KOPT-K1 (cell line): ENCODE measurements at regions not wholly inside any gene's neighbourhood (a gene's known extent, or its start where the extent isn't known, plus 50 kb on each side); places are given as distances from the start of the nearest gene placed in this dataset.

Experiments used
- H3K27ac ChIP-seq: fragments of 200-600 bp; sonication (generic); 2 replicates; pipeline ENCODE4 v1.5.1; 2016; ENCODE audit warnings: antibody characterized with exemption, mild to moderate bottlenecking, low read depth, low read length; ENCODE audit not compliant: poor library complexity, severe bottlenecking
- H3K36me3 ChIP-seq: fragments of 200-600 bp; sonication (generic); 2 replicates; pipeline ENCODE4 v1.5.1; 2017; ENCODE audit warnings: antibody characterized with exemption, mild to moderate bottlenecking, low read length, moderate library complexity; ENCODE audit not compliant: insufficient read depth
- H3K9me3 ChIP-seq: fragments of 200-600 bp; sonication (generic); 2 replicates; pipeline ENCODE4 v1.5.1; 2017; ENCODE audit warnings: antibody characterized with exemption, low read length, mild to moderate bottlenecking; ENCODE audit not compliant: insufficient read depth, poor library complexity, severe bottlenecking

DNA sequence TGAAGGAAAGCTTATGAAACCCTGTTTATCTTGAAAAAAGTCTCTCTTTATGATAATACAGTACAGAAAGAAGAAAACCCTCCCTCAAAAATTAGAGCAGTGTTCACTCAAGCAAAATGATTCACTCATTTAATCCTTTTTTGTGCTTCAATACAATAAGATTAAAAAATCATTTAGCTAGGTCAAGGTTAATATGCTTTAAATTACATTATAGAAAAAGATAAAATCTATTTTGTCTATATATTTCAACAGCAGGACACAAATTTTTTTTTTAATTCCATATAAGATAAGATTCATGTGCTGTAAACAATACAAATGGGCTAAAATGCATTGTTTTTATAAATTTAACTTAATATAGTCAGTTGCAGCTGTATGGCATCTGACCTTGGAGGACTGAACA, 176.9 kb downstream of the KCNE4 start:
- Histone ChIP-seq H3K9me3 (no peaks in the 10 kb centered on the region), H3K27ac (no peak overlapping the region), H3K36me3 (no peaks in the 10 kb centered on the region)

DNA sequence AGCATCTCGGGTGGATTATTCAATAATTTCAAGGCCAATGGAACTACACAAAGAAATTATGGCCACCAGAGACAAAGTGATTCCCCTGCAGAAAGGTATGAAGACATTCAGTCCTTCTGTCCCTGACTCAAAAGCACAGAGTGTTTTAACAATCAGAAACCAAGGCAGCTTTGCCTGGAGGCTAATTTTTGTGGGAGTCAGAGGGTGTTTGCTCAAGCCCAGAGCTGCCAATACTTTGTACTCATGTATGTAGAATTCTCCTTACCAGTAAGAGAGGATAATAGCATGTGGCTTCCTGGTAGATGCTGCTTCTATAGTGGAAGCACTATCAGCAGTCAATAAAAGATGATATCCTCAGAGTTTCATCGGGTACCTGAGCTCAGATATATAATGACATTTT, 178.4 kb downstream of the KCNE4 start:
- H3K36me3 ChIP-seq: no peaks in the 10 kb centered on the region
- H3K27ac ChIP-seq: no peak overlapping the region
- H3K9me3 ChIP-seq: no peaks in the 10 kb centered on the region

DNA sequence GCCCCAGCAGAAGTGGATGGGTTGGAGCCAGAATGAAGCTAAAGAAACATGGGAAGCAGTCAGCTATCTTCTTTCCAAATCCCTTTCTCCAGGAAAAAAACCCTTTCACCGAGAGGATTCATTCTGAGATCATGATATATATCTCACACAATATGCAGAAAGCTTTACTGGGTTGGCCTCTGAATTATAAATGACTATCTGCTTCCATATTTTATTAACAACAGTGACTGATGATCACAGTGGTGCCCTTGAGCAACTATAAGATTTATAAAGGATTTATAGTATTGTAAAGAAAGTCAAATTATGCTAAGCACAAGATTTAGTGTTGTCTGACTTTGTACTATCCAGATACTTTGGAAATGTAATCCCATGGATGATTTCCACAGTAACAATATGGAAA, 180.3 kb downstream of the KCNE4 start:
- no peaks in the 10 kb centered on the region for H3K9me3 ChIP-seq
- no peaks in the 10 kb centered on the region for H3K36me3 ChIP-seq
- no peak overlapping the region for H3K27ac ChIP-seq

DNA sequence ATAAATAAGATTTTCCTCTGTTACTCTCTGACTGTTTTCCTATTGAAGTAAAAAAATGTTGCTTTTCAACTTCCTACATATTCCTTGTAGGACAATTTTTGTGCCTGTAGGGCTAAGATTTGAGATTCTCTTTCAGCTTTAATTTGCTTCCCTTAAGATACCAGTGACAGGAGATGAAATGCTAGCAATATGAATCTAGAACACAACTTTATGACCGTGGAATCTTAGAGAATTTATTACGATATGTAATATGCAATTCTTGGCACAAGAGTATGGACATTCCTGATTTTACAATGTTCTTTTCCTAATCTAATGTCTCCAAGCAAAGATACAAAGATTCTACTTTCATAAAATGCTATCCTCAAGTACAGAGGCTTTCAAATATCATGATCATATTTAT, 180.9 kb downstream of the KCNE4 start:
- H3K36me3 ChIP-seq: no peaks in the 10 kb centered on the region
- H3K9me3 ChIP-seq: no peaks in the 10 kb centered on the region
- no peak overlapping the region for H3K27ac ChIP-seq

DNA sequence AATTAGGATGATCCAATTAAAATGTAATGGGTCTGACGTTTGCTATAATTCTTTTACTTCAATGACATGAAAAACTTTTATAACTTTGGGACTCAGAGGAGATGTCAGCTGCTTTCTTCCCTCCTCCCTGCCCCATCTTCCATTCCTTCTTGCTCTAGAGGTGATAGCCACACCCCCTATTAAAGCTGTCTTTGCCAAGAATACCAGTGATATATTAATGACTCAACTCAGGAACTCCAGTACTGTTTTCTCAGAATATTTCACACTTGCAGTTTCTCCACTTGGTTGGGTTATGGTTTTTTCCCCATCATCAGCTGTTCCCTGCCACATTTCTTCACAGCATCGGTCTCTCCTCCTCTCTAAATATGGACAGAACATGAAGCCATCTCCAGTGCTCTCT, 184.0 kb downstream of the KCNE4 start:
- Histone ChIP-seq H3K27ac (no peak overlapping the region), H3K36me3 (no peaks in the 10 kb centered on the region), H3K9me3 (no peaks in the 10 kb centered on the region)

DNA sequence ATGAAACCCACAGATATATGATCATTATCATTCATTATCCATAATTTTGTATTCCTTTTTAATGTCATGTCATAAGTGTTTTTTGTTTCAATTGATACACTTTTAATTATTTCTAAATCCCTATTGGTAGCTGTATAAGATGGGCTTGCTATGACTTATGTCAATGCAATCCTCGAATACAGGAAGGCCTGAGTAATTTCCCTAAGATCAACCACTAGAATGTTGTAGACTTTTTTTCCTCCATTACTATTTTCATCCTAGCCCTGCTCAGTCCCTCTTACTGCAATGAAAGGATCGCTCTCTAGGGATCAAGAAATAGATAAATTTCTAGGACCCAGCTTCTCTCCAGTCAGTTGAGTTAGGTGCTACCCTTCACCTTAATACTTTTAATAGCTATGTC, 186.3 kb downstream of the KCNE4 start:
- no peaks in the 10 kb centered on the region for H3K36me3 ChIP-seq
- no peaks in the 10 kb centered on the region for H3K9me3 ChIP-seq
- no peak overlapping the region for H3K27ac ChIP-seq

DNA sequence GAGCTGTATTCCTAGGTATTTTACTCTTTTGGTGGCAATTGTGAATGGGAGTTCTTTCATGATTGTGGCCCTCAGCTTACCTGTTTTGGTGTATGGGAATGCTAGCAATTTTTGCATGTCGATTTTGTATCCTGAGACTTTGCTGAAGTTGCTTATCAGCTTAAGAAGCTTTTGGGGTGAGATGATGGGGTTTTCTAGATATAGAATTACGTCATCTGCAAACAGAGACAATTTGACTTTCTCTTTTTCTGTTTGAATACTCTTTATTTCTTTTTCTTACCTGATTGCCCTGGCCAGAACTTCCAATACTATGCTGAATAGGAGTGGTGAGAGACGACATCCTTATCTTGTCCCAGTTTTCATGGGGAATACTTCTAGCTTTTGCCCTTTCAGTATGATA, 191.2 kb downstream of the KCNE4 start:
- no peaks in the 10 kb centered on the region for H3K9me3 ChIP-seq
- H3K36me3 ChIP-seq: no peaks in the 10 kb centered on the region
- no peak overlapping the region for H3K27ac ChIP-seq

DNA sequence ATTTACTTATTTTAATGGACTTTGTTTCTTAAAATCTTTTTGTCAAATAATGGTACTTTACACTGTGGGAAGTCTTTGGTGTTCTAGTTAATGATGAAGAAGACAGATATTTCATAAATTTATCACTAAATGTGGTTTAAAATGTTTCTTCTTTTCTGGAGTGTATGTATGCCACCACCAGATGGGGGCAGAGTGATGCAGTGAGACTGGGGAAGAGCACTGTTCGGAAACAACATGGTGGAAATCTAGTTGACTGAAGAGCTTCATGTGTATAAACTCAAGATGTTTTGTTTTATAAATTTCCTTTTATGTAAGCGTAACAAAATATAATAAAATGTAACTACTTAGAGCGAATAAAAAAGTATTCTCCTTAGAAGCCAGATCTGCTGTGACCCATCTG, 195.1 kb downstream of the KCNE4 start:
- Histone ChIP-seq H3K27ac (no peak overlapping the region), H3K9me3 (no peaks in the 10 kb centered on the region)

DNA sequence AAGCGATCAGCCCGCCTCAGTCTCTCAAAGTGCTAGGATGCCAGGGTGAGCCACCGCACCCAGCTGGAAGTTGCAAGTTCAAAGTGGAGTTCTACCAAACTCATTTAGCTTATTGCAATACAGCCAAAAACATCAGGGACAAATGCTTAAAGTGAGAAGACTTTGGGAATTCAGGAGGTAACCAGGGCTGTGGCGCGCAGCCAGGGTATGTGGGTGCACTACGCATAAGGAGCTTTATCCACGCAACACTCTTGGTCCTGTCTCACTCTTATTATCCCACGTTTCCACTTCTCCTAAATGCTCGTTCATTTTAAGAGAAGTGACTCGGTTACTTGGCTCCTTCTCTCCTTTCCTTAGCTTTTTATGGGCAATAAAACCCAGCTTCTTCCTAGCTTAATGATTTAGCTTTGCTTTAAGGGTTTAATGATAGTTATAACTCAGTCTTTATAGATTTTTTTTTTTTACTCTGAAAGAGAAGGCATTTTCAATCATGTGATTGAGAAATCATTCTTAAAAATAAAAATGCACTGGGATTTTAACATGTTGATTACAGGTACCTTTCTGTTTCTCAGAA, 199.8 kb downstream of the KCNE4 start:
- Histone ChIP-seq H3K36me3 (no peaks in the 10 kb centered on the region), H3K9me3 (peaks cover 5% of the 10 kb centered on the region), H3K27ac (no peak overlapping the region)

More for the DNA sequence above, 195.1 kb downstream of the KCNE4 start:
- H3K36me3 ChIP-seq: no peaks in the 10 kb centered on the region

DNA sequence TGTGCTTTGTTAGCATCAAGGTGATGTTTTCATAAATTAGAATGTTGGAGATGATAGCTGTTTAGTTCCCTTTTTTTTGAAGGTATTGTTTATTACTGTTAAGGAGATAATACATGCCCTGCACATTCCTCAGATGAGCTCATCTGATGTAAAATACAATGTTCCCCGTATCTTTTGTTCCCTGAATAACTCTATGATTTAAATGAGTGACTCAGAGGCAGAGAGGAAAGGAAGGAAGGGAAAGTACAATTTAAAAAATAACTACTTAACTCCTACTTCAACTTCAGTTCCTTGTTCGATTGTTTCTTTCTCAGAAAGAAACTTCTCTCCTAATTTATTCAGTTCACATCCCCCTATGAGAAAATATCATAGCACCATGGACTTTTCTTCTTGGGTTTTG, 208.7 kb downstream of the KCNE4 start:
- no peaks in the 10 kb centered on the region for H3K36me3 ChIP-seq

DNA sequence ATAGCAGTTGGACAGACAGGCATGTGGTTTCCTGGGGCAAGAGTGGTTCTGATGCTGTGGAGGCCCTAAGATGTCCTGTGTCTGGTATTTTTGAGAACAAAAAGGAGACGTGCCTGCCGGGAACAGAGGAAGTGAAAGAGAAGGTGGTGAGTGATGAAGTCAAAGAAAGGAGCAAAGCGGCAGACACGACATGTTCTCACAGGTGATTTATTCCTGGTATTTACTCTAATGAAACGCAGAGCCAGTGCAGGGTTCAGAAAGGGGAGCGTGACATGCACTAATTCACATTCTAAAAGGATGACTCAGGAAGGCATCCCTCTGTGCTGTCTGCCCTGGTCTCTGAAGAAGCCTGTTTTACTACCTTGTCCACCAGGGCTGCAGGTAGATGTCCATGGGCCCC, 211.0 kb downstream of the KCNE4 start:
- Histone ChIP-seq H3K27ac (no peak overlapping the region), H3K9me3 (no peaks in the 10 kb centered on the region), H3K36me3 (no peaks in the 10 kb centered on the region)

More for the DNA sequence above, 208.7 kb downstream of the KCNE4 start:
- Histone ChIP-seq H3K9me3 (peaks cover 4% of the 10 kb centered on the region), H3K27ac (no peak overlapping the region)

DNA sequence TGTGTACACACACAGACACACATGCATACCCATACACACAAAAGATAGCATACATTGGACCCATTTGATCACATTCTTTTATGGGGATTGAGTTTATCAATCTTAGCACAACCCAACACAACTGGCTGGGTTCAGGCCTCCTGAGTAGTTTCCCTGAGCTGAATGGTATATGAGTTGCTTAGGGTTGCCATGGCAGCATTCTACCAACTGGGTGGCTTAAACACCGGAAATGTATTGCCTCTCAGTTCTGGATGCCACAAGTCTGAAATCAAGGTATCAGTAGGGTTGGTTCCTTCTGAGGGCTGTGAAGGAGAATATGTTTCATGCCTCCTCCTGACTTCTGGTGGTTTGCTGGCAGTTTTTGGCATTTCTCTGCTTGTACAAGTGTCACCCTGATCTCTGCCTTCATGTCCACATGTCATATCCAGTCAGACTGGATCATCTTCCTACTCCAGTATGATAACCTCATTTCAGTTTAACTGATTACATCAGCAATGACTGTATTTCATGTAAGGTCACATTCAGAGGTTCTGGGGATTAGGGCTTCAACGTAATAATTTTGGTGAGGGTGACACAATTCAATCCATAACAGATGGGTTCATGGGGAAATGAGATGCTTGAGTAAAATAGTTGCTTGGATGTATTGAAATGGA, 212.7 kb downstream of the KCNE4 start:
- H3K36me3 ChIP-seq: no peaks in the 10 kb centered on the region
- H3K9me3 ChIP-seq: no peaks in the 10 kb centered on the region
- no peak overlapping the region for H3K27ac ChIP-seq

DNA sequence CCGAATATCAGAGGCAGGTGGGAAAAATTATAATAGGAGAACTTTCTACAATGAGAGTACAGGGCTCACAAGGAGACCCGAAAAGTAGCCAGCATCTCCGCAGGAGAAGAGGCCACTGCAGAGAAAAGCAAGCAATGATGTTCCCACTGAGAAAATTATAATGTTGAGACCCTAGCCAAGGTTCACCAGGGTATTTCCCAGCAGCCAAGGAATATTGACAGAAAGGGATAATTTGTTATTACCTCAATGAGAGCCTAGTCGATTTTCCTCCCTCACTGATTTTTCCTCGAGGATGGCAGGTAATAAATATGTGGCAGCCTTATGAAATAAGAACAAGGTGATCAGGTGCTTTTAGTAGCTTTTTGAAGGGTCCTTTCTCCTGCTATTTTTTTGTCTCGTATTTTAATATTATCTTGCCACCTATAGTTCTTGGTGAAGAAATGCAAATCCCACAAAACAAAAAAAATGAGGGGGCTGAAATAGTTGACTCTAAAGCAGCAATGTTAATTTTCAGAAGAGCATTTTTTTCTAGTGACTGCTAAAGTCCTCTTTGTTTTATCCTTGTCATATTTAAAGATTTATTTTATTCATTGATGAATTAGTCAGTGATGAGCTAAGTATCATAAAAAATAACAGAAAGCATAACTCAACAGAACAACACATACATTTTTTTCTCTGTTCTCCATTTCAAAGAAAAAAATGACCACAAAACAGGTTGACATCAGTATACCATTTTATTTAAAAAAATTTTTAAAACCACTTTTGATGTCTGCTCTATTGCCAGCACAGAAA, 215.4 kb downstream of the KCNE4 start:
- H3K36me3 ChIP-seq: no peaks in the 10 kb centered on the region
- H3K27ac ChIP-seq: no peak overlapping the region
- H3K9me3 ChIP-seq: no peaks in the 10 kb centered on the region

DNA sequence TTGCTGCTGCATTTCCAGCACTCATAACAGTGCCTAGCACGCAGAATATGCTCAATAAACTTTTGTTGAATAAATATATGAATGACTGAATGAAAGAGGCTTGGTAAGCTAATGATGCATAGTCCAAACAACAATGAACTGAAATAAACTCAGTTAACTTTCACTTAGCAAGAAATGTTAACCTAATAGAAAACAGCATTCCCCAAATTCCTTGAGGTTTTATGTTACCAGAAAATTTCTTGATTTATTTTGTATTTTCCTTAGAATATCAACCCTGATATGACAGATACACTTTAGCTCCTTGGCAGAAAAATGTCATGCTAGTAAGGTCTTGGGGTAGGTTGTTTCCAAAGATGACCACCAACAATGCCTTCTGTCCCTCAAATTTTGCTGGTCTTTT, 217.4 kb downstream of the KCNE4 start:
- H3K36me3 ChIP-seq: no peaks in the 10 kb centered on the region
- H3K27ac ChIP-seq: no peak overlapping the region
- H3K9me3 ChIP-seq: no peaks in the 10 kb centered on the region

DNA sequence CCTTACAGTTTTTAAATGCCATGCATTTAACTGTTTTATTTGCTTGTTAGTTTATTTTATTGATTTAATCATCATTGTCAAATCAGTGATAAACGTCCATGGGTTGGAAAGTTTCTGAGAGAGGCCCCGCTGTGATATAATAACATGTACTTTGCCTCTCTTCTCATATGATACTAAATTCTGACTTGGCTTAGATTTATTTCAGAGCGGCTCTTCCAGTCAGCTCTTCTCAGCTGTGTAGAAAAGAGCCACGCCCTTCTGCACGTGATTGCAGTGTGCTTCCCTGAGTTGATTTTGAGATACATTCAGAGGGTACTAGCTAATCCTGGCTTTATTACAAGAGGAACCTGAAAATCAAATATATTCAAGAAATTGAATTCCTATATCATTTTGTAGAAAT, 218.6 kb downstream of the KCNE4 start:
- H3K27ac ChIP-seq: no peak overlapping the region
- no peaks in the 10 kb centered on the region for H3K9me3 ChIP-seq
- no peaks in the 10 kb centered on the region for H3K36me3 ChIP-seq

DNA sequence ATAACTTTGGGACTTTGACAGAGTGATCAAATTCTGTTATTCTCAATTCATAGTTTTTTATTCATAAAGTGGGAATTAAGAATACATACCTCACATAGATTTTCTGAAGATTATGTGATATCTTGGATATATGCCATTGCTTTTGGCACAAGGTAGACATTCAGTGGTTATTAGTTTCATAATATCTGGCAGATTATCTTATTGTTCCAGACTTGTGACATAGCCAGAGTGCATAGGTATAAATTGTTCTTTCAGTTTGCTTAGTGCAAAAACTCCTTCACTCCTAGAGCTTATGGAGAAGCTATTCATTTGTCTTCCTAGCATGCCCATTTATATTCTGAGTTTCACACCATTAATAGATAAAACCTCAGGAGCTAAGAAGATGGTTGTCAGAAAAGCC, 222.0 kb downstream of the KCNE4 start:
- H3K9me3 ChIP-seq: no peaks in the 10 kb centered on the region
- H3K27ac ChIP-seq: no peak overlapping the region

More for the DNA sequence above, 222.0 kb downstream of the KCNE4 start:
- no peaks in the 10 kb centered on the region for H3K36me3 ChIP-seq
